ENCODE measurements at regions not wholly inside any gene's neighbourhood (a gene's known extent, or its start where the extent isn't known, plus 50 kb on each side); places are given as distances from the start of the nearest gene placed in this dataset.

- no peak for DNase-seq (ENCODE audit: low read depth in 2 of 2)
Measured at GRCh38 chrX:131703646-131704045, 159.8 kb downstream of the OR13H1 start.

GRCh38 chrX:131704136-131704695, 160.3 kb downstream of the OR13H1 start:
- DNase-seq (ENCODE audit: low read depth in 2 of 2), result no peak

- no peak for DNase-seq (ENCODE audit: low read depth in 2 of 2)
Measured at GRCh38 chrX:131709553-131709952, 165.7 kb downstream of the OR13H1 start.

- DNase-seq (ENCODE audit: low read depth in 2 of 2), result no peak
Measured at GRCh38 chrX:131711478-131711867, 167.6 kb downstream of the OR13H1 start.

GRCh38 chrX:131723646-131724045, 179.8 kb downstream of the OR13H1 start:
- DNase-seq (ENCODE audit: low read depth in 2 of 2), result no peak

GRCh38 chrX:131724292-131724691, 180.4 kb downstream of the OR13H1 start:
- DNase-seq (ENCODE audit: low read depth in 2 of 2), result no peak

GRCh38 chrX:131725001-131725654, 181.3 kb downstream of the OR13H1 start:
- DNase-seq (ENCODE audit: low read depth in 2 of 2), result no peak

- DNase-seq (ENCODE audit: low read depth in 2 of 2), result no peak
Measured at GRCh38 chrX:131727778-131728177, 183.9 kb downstream of the OR13H1 start.

GRCh38 chrX:131728295-131729145, 184.6 kb downstream of the OR13H1 start:
- DNase-seq (ENCODE audit: low read depth in 2 of 2), result no peak

- no peak for DNase-seq (ENCODE audit: low read depth in 2 of 2)
Measured at GRCh38 chrX:131729295-131729694, 185.4 kb downstream of the OR13H1 start.

- DNase-seq (ENCODE audit: low read depth in 2 of 2), result no peak
Measured at GRCh38 chrX:131734621-131735020, 190.7 kb downstream of the OR13H1 start.

- DNase-seq (ENCODE audit: low read depth in 2 of 2), result no peak
Measured at GRCh38 chrX:131735127-131735526, 191.3 kb downstream of the OR13H1 start.

- no peak for DNase-seq (ENCODE audit: low read depth in 2 of 2)
Measured at GRCh38 chrX:131739823-131740222, 195.9 kb downstream of the OR13H1 start.

- DNase-seq (ENCODE audit: low read depth in 2 of 2), result no peak
Measured at GRCh38 chrX:131741103-131741581, 197.3 kb downstream of the OR13H1 start.

GRCh38 chrX:131745942-131746489, 202.1 kb downstream of the OR13H1 start:
- DNase-seq (ENCODE audit: low read depth in 2 of 2), result no peak

- no peak for DNase-seq (ENCODE audit: low read depth in 2 of 2)
Measured at GRCh38 chrX:131746491-131746968, 202.7 kb downstream of the OR13H1 start.

GRCh38 chrX:131747173-131747572, 203.3 kb downstream of the OR13H1 start:
- DNase-seq (ENCODE audit: low read depth in 2 of 2), result no peak

- DNase-seq (ENCODE audit: low read depth in 2 of 2), result no peak
Measured at GRCh38 chrX:131752493-131753198, 208.8 kb downstream of the OR13H1 start.

GRCh38 chrX:131762802-131763234, 218.9 kb downstream of the OR13H1 start:
- DNase-seq (ENCODE audit: low read depth in 2 of 2), result no peak

- no peak for DNase-seq (ENCODE audit: low read depth in 2 of 2)
Measured at GRCh38 chrX:131763674-131764073, 219.8 kb downstream of the OR13H1 start.

- DNase-seq (ENCODE audit: low read depth in 2 of 2), result no peak
Measured at GRCh38 chrX:131764216-131764615, 220.3 kb downstream of the OR13H1 start.
